ENCODE measurements at regions not wholly inside any gene's neighbourhood (a gene's known extent, or its start where the extent isn't known, plus 50 kb on each side); places are given as distances from the start of the nearest gene placed in this dataset.

- TF ChIP-seq, protein P1, sequence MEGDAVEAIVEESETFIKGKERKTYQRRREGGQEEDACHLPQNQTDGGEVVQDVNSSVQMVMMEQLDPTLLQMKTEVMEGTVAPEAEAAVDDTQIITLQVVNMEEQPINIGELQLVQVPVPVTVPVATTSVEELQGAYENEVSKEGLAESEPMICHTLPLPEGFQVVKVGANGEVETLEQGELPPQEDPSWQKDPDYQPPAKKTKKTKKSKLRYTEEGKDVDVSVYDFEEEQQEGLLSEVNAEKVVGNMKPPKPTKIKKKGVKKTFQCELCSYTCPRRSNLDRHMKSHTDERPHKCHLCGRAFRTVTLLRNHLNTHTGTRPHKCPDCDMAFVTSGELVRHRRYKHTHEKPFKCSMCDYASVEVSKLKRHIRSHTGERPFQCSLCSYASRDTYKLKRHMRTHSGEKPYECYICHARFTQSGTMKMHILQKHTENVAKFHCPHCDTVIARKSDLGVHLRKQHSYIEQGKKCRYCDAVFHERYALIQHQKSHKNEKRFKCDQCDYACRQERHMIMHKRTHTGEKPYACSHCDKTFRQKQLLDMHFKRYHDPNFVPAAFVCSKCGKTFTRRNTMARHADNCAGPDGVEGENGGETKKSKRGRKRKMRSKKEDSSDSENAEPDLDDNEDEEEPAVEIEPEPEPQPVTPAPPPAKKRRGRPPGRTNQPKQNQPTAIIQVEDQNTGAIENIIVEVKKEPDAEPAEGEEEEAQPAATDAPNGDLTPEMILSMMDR (IDR thresholded peaks at IDR 0.05), result no peak
- no peak for TF ChIP-seq EP300 (IDR thresholded peaks at IDR 0.05)
Observed at GRCh38 chr4:158013858-158014257, 159.0 kb downstream of the GASK1B start.

Measured in upper lobe of left lung (tissue), 4 donors.